SU-DHL-6 (cell line): ENCODE measurements at regions not wholly inside any gene's neighbourhood (a gene's known extent, or its start where the extent isn't known, plus 50 kb on each side); places are given as distances from the start of the nearest gene placed in this dataset.

Experiments
- H2AFZ ChIP-seq: fragments of 200-600 bp; sonication (generic); 2 replicates; pipeline ENCODE4 v1.6.1; 2014; ENCODE audit warnings: low read depth, mild to moderate bottlenecking, moderate library complexity, mixed read lengths, antibody characterized with exemption, low read length; ENCODE audit not compliant: severe bottlenecking
- H3F3A ChIP-seq: fragments of 200-600 bp; shearing (Covaris generic); 2 replicates; pipeline ENCODE4 v1.6.0; 2016; ENCODE audit warnings: antibody characterized with exemption, mild to moderate bottlenecking; ENCODE audit not compliant: insufficient read depth
- H3K27ac ChIP-seq: fragments of 200-600 bp; sonication (generic); 2 replicates; pipeline ENCODE4 v1.5.1; 2016; ENCODE audit warnings: low read depth, mild to moderate bottlenecking, low read length, moderate library complexity, mixed read lengths
- H3K27me3 ChIP-seq: fragments of 200-600 bp; sonication (generic), shearing (Covaris generic); 2 replicates; pipeline ENCODE4 v1.6.0; 2014; ENCODE audit warnings: mild to moderate bottlenecking, low read length
- H3K36me3 ChIP-seq: fragments of 200-600 bp; sonication (generic); 2 replicates; pipeline ENCODE4 v1.6.1; 2014; ENCODE audit warnings: mild to moderate bottlenecking, low read length, mixed read lengths
- H3K4me2 ChIP-seq: fragments of 300-600, 200-600 bp; shearing (Covaris generic), sonication (generic); 2 replicates; pipeline ENCODE4 v1.6.0; 2014; ENCODE audit warnings: low read length, low read depth, mild to moderate bottlenecking; ENCODE audit not compliant: poor library complexity, severe bottlenecking
- H3K4me3 ChIP-seq: fragments of 200-600 bp; sonication (generic); 2 replicates; pipeline ENCODE4 v1.5.1; 2014; ENCODE audit warnings: antibody characterized with exemption, low read length, mild to moderate bottlenecking, mixed read lengths; ENCODE audit not compliant: insufficient read depth, poor library complexity, severe bottlenecking
- H3K79me2 ChIP-seq: fragments of 200-600 bp; sonication (generic); 2 replicates; pipeline ENCODE4 v1.6.1; 2014; ENCODE audit warnings: mild to moderate bottlenecking, low read length, moderate library complexity; ENCODE audit not compliant: insufficient read depth
- H3K9ac ChIP-seq: fragments of 200-600 bp; sonication (generic); 2 replicates; pipeline ENCODE4 v1.7.0; 2014; ENCODE audit warnings: mild to moderate bottlenecking, low read length
- H3K9me2 ChIP-seq: fragments of 200-600 bp; sonication (generic); replicated peaks from 2 replicates; pipeline ENCODE4 v1.6.1; 2014; ENCODE audit warnings: low read length; ENCODE audit not compliant: insufficient read depth
- H3K9me3 ChIP-seq: fragments of 200-600 bp; sonication (generic); 2 replicates; pipeline ENCODE4 v1.6.1; 2014; ENCODE audit warnings: low read length, mixed read lengths; ENCODE audit not compliant: insufficient read depth
- H4K20me1 ChIP-seq: fragments of 200-600 bp; sonication (generic); 2 replicates; pipeline ENCODE4 v1.6.1; 2014; ENCODE audit warnings: low read depth, mild to moderate bottlenecking, antibody characterized with exemption, low read length, moderate library complexity, mixed read lengths
- CTCF ChIP-seq: fragments of 200-600 bp; sonication (generic); IDR thresholded peaks from one replicate; pipeline ENCODE4 v1.5.1; 2017; ENCODE audit warnings: antibody characterized with exemption, mild to moderate bottlenecking, low read length, moderate library complexity; ENCODE audit not compliant: insufficient read depth, poor library complexity, severe bottlenecking
- EZH2phosphoT487 ChIP-seq: fragments of 200-600 bp; sonication (generic), shearing (Covaris generic); conservative IDR thresholded peaks from 2 replicates; pipeline ENCODE4 v1.6.1; 2018; ENCODE audit warnings: mild to moderate bottlenecking, antibody characterized with exemption, low read length, moderate library complexity, mixed read lengths

GRCh38 chr7:98506471-98506870 is 105.6 kb upstream of the BAIAP2L1 start:
- H3K27ac ChIP-seq, result no peak overlapping the region
- no peaks in the 10 kb centered on the region for H3K9me2 ChIP-seq
- H3K9ac ChIP-seq, result no peak overlapping the region
- H3K4me3 ChIP-seq, result no peak overlapping the region
- no peak overlapping the region for H3K4me2 ChIP-seq
- no peak for TF ChIP-seq EZH2phosphoT487
- no peaks in the 10 kb centered on the region for H3K79me2 ChIP-seq
- H3F3A ChIP-seq, result no peaks in the 10 kb centered on the region
- H3K27me3 ChIP-seq, result no peaks in the 10 kb centered on the region
- H3K36me3 ChIP-seq, result no peaks in the 10 kb centered on the region
- no peaks in the 10 kb centered on the region for H3K9me3 ChIP-seq
- no peaks in the 10 kb centered on the region for H4K20me1 ChIP-seq
- no peak overlapping the region for H2AFZ ChIP-seq

- Histone ChIP-seq H3K36me3 (no peaks in the 10 kb centered on the region), H3K27ac (no peak overlapping the region), H2AFZ (no peak overlapping the region), H3K4me3 (no peak overlapping the region), H3K4me2 (no peak overlapping the region), H4K20me1 (no peaks in the 10 kb centered on the region), H3K27me3 (no peaks in the 10 kb centered on the region), H3K79me2 (no peaks in the 10 kb centered on the region), H3K9me3 (peaks cover 14% of the 10 kb centered on the region; the same call in 1 of the 2 replicates), H3K9me2 (no peaks in the 10 kb centered on the region), H3K9ac (no peak overlapping the region), H3F3A (no peaks in the 10 kb centered on the region)
- TF ChIP-seq CTCF (no peak), EZH2phosphoT487 (no peak)
Observed at GRCh38 chr7:98500764-98501163, 99.9 kb upstream of the BAIAP2L1 start.

GRCh38 chr7:98496618-98497017 is 95.7 kb upstream of the BAIAP2L1 start:
- Histone ChIP-seq H3K4me2 (no peak overlapping the region), H3K27me3 (no peaks in the 10 kb centered on the region)

More at GRCh38 chr7:98496618-98497017, 95.7 kb upstream of the BAIAP2L1 start:
- H3K36me3 ChIP-seq, result no peaks in the 10 kb centered on the region
- no peaks in the 10 kb centered on the region for H3K79me2 ChIP-seq
- H3K4me3 ChIP-seq, result no peak overlapping the region
- TF ChIP-seq EZH2phosphoT487, result no peak
- TF ChIP-seq CTCF, result no peak
- H3K9me2 ChIP-seq, result no peaks in the 10 kb centered on the region
- H3K9me3 ChIP-seq, result peaks cover 17% of the 10 kb centered on the region; the same call in 1 of the 2 replicates
- no peak overlapping the region for H3K9ac ChIP-seq
- no peak overlapping the region for H2AFZ ChIP-seq
- H3K27ac ChIP-seq, result no peak overlapping the region
- H3F3A ChIP-seq, result no peaks in the 10 kb centered on the region
- no peaks in the 10 kb centered on the region for H4K20me1 ChIP-seq
